Tibial nerve (tissue), 4 donors: ENCODE measurements at regions not wholly inside any gene's neighbourhood (a gene's known extent, or its start where the extent isn't known, plus 50 kb on each side); places are given as distances from the start of the nearest gene placed in this dataset.

ENCODE experiments used
- DNase-seq, 2 donors: peaks; one replicate each; pipeline ENCODE4 v3.0.0-alpha.2; 2019; ENCODE audit warnings: low spot score in 2 of 2
- H3K27ac ChIP-seq, 4 donors: fragments of 200-600 bp; sonication (generic) in 3 of 4; one replicate each; pipeline ENCODE4 v1.5.1; 2017 to 2019; ENCODE audit warnings: mild to moderate bottlenecking in 1 of 4
- H3K27me3 ChIP-seq, 2 donors: fragments of 200-600 bp; sonication (generic) in 1 of 2; one replicate each; pipeline versions ENCODE4 v1.5.1 to v1.6.0; 2017 to 2019
- H3K36me3 ChIP-seq, 3 donors: fragments of 200-600 bp; sonication (generic); one replicate each; pipeline ENCODE4 v1.5.1; 2018 to 2019
- H3K4me1 ChIP-seq, 4 donors: fragments of 200-600 bp; sonication (generic) in 3 of 4; one replicate each; pipeline ENCODE4 v1.5.1; 2017 to 2019
- H3K4me3 ChIP-seq, 4 donors: fragments of 200-600 bp; sonication (generic) in 3 of 4; one replicate each; pipeline ENCODE4 v1.5.1; 2017 to 2019; ENCODE audit warnings: mild to moderate bottlenecking in 1 of 4, moderate library complexity in 1 of 4
- H3K9me3 ChIP-seq, 4 donors: fragments of 200-600 bp; sonication (generic) in 3 of 4; one replicate each; pipeline ENCODE4 v1.5.1; 2017 to 2019
- CTCF ChIP-seq, 5 experiments: fragments of 200-600 bp in 3 of 5; fragments of 450-650 bp in 2 of 5; sonication (generic) in 3 of 5; IDR thresholded peaks; one replicate each; pipeline ENCODE4 v1.5.1; 2016 to 2019; ENCODE audit warnings: antibody characterized with exemption in 5 of 5, mild to moderate bottlenecking in 3 of 5, moderate library complexity in 2 of 5
- EP300 ChIP-seq, 2 donors: sonication (generic); formaldehyde crosslinking; IDR thresholded peaks; one replicate each; pipeline ENCODE4 v1.6.1; 2017; ENCODE audit warnings: antibody characterized with exemption in 2 of 2, mild to moderate bottlenecking in 1 of 2
- POLR2A ChIP-seq, 2 donors: fragments of 450-650 bp; IDR thresholded peaks; one replicate each; pipeline ENCODE4 v1.6.1; 2017; ENCODE audit warnings: antibody characterized with exemption in 2 of 2, mild to moderate bottlenecking in 2 of 2, moderate library complexity in 2 of 2
- WGBS, 2 donors: methylation state at CpG; one replicate each; pipeline ENCODE4 v1.1.5; 2018; 5-methylcytosine and 5-hydroxymethylcytosine counted together

- Histone ChIP-seq H3K9me3 (no peaks in the 10 kb centered on the region), H3K4me1 (no peaks in the 10 kb centered on the region), H3K27me3 (no peaks in the 10 kb centered on the region), H3K27ac (no peak overlapping the region), H3K36me3 (no peaks in the 10 kb centered on the region), H3K4me3 (no peak overlapping the region)
- no peak for DNase-seq
- TF ChIP-seq POLR2A (IDR thresholded peaks at IDR 0.05) (no peak), CTCF (IDR thresholded peaks at IDR 0.05) (no peak), EP300 (IDR thresholded peaks at IDR 0.05) (no peak)
Observed at GRCh38 chr1:172952516-172952915, 98.2 kb downstream of the TNFSF18 start.

DNA sequence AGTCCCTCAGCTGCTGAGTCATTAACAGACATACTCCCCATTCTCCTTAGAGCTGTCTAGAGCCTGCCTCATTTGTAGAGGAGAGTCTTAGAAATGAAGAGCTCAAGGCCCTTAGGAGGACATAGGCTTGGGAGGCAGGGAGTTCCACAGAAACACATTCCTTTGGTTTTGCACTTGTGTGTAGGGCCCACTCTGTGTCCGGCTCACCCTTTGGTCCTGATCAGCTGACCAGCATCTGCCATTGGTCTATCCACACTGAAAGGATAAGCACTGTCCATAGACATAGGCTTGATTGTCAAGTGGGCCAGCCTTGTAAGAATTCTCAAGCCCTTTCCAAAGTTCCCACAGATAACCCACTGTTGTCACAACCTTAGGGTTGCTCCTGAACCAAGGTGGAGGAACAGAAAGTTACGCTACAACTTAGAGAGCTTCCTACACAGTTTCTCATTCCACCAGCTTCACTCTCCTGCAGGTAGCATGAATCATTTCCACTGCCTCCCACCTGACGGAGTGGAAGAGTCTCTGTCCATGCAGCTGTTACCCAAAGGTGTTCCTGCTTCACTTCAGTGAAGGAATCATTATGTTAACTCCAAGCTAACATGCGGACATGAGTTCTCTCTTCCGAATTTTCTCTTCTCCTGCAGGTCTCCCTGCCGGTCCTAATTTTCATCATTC, 96.1 kb downstream of the TNFSF18 start:
- H3K9me3 ChIP-seq = no peaks in the 10 kb centered on the region
- no peaks in the 10 kb centered on the region for H3K4me1 ChIP-seq
- no peak overlapping the region for H3K4me3 ChIP-seq
- no peak overlapping the region for H3K27ac ChIP-seq
- TF ChIP-seq EP300 (IDR thresholded peaks at IDR 0.05) (no peak), POLR2A (IDR thresholded peaks at IDR 0.05) (no peak), CTCF (IDR thresholded peaks at IDR 0.05) (no peak)
- DNase-seq = no peak
- WGBS, 2 donors = 93 to 96% methylated on average over 6 of the region's 6 CpGs
- H3K36me3 ChIP-seq = no peaks in the 10 kb centered on the region
- H3K27me3 ChIP-seq = no peaks in the 10 kb centered on the region

DNA sequence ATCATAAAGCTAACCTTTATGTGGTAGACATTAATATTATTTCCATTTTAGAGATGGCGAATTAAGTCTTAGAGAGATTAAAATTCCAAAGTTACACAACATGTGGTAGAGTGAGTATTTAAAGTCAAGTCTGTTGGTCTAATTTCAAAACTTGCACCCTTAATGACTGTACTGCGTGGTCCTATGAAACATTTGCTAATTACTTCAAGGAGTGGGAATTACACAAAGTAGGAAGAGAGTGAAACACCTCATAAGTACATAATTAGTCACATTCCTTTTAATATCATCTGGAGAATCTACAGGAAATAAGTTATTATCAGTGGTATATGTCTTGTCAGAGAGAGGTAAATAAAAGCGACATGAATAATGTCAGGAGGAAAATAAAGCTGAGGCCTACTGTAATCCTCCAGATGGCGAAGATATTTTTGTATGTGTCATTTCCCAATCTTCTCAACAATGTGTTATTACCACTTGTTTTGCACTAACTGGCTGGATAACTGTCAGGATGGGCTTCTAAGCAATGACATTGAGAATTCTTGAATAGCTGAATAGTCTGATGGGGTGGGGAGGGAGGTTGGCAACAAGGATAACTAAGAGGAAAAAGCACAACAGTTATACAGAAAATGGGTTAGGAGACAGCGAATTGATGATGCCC, 95.5 kb downstream of the TNFSF18 start:
- 89 to 90% methylated on average over 5 of the region's 5 CpGs for WGBS, 2 donors
- DNase-seq = no peak
- Histone ChIP-seq H3K27me3 (no peaks in the 10 kb centered on the region), H3K36me3 (no peaks in the 10 kb centered on the region), H3K4me3 (no peak overlapping the region), H3K9me3 (no peaks in the 10 kb centered on the region), H3K4me1 (no peaks in the 10 kb centered on the region), H3K27ac (no peak overlapping the region)
- TF ChIP-seq CTCF (IDR thresholded peaks at IDR 0.05) = no peak
- TF ChIP-seq POLR2A (IDR thresholded peaks at IDR 0.05) = no peak
- no peak for TF ChIP-seq EP300 (IDR thresholded peaks at IDR 0.05)

DNA sequence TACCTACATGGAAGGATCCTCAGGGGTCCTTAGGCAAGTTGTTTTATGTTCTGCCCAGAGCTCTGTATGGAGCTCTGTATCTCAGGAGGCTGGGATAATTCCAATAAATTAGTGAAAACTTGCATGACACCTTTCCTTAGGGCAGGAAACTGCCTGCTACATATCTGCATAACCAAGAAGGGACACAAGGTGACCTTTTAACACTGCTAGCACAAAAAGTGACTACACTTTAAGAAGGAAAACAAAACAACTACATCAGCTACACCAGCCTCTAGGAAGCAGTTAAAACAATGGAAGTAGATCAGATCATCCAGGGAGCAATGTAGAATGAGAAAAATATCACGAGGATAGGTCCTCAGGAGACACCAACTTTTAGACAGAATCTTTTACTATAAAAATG, 93.9 kb downstream of the TNFSF18 start:
- H3K27me3 ChIP-seq = no peaks in the 10 kb centered on the region
- no peak overlapping the region for H3K4me3 ChIP-seq
- H3K27ac ChIP-seq = no peak overlapping the region
- no peaks in the 10 kb centered on the region for H3K4me1 ChIP-seq
- no peaks in the 10 kb centered on the region for H3K9me3 ChIP-seq
- no peak for DNase-seq
- H3K36me3 ChIP-seq = no peaks in the 10 kb centered on the region
- TF ChIP-seq CTCF (IDR thresholded peaks at IDR 0.05) = no peak
- TF ChIP-seq POLR2A (IDR thresholded peaks at IDR 0.05) = no peak
- no peak for TF ChIP-seq EP300 (IDR thresholded peaks at IDR 0.05)
- 44 to 50% methylated on average over 1 of the region's 1 CpG for WGBS, 2 donors

DNA sequence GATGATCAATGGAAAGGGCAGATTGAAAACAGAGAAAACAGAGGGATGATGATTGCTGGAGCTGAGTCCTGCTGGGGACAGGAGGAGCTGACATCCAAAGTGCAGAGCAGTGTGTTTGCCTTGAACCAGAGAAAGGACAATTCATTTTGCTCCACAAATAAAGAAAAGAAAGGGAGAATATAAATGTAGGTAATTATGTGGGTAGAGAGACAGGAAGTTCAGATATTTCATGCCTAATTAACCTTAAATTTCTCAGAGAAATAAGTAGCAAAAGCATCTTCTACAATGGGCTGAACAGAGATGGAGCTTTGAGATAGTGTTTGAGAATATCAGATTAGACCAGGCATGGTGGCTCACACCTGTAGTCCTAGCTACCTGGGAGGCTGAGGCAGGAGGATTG, 93.2 kb downstream of the TNFSF18 start:
- Histone ChIP-seq H3K4me1 (no peaks in the 10 kb centered on the region), H3K27me3 (no peaks in the 10 kb centered on the region), H3K4me3 (no peak overlapping the region), H3K36me3 (no peaks in the 10 kb centered on the region), H3K9me3 (no peaks in the 10 kb centered on the region), H3K27ac (no peak overlapping the region)
- no peak for DNase-seq
- TF ChIP-seq POLR2A (IDR thresholded peaks at IDR 0.05) = no peak
- no peak for TF ChIP-seq CTCF (IDR thresholded peaks at IDR 0.05)
- no peak for TF ChIP-seq EP300 (IDR thresholded peaks at IDR 0.05)
